PC-3 (cell line): ENCODE measurements at regions not wholly inside any gene's neighbourhood (a gene's known extent, or its start where the extent isn't known, plus 50 kb on each side); places are given as distances from the start of the nearest gene placed in this dataset.

Experiments
- CTCF ChIP-seq: fragments of 300-600 bp; sonication (generic); conservative IDR thresholded peaks from 2 replicates; pipeline ENCODE4 v1.5.1; 2017; ENCODE audit warnings: antibody characterized with exemption, low read depth, mild to moderate bottlenecking, low read length
- EZH2 ChIP-seq: fragments of 300-600 bp; sonication (generic); IDR thresholded peaks from one replicate; pipeline ENCODE4 v1.6.1; 2017; ENCODE audit warnings: antibody characterized with exemption, mild to moderate bottlenecking, low read length; ENCODE audit not compliant: unreplicated experiment
- EZH2phosphoT487 ChIP-seq: fragments of 300-600 bp; sonication (generic); IDR thresholded peaks from 2 replicates; pipeline ENCODE4 v1.6.1; 2018; ENCODE audit warnings: mild to moderate bottlenecking, antibody characterized with exemption, low read length, borderline replicate concordance

GRCh38 chr4:129350834-129351721 is 255.1 kb downstream of the C4orf33 start:
- TF ChIP-seq CTCF (no peak), EZH2 (no peak), EZH2phosphoT487 (no peak)
